Inflammatory macrophage treated with lipopolysaccharide for 1 hour (primary cell): ENCODE measurements at regions not wholly inside any gene's neighbourhood (a gene's known extent, or its start where the extent isn't known, plus 50 kb on each side); places are given as distances from the start of the nearest gene placed in this dataset.

Experiments
- DNase-seq, 2 donors: peaks; one replicate each; pipeline ENCODE4 v3.0.0-alpha.2; 2020 to 2022

DNA sequence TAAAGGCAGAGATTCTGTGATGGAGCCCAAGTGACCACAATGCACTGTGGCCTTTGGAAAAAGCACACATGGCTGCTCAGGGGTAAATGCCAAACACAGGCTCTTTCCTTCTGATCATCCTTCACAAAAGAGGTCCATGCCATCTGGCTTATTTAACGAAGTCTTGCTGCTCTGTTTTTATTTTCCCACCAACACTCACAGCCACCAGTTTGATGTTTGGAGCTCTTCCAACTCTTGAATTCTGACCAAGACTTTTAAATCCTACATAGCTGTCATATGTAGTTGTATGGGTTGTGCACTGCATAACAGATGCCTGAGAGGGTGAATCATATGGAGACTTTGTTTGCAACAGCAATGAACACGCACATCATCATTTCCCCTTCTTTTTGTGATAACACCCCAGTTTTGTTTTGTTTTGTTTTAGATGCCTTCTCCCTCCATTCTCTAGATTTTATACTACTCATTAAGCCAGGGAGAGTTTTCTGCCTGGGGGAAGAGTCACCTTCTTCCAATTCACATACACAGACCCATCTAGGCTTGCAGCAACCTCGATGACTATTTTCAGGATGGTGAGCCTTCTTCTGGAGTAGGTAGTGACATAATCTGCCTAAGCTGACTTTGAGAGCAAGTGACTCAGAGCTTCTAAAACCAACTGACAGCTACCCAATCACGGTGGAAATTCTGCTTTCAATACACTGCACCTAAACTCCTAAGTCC, 145.2 kb upstream of the WSCD2 start:
- no peak for DNase-seq

DNA sequence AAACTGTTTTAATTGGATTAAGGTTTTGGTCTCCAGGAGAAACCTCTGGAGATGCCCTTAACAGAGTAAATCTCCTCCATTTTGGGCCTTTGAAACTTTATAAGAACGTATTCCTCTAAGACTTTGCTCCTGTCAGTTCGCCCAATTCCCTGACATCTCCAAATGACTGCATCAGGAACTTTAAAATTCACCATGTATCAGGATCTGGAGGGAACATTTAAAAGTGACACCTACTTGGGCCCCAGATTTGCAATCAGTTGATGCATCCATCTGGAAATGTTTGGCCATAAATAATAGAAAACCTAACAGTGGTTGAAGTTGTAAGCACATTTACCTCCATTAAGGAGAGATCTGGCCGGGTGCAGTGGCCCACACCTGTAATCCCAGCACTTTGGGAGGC, 144.1 kb upstream of the WSCD2 start:
- no peak for DNase-seq

DNA sequence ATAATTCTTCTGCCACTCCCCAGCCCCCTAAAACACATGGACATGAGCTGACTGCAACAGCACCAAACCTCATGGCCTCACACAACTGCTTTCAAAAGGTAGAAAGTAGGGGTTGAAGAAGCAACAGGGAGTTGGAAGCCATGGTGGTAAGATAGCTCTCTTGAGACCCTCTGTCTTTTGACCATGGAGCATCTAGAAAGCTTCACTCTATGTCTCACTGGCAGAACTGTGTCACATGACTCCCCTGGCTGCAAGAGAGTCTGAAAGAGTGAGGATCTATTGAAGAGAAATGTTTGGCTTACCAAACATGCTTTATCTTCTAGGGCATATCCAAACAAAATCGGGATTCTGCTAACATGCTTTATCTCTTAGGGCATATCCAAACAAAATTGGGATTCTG, 142.9 kb upstream of the WSCD2 start:
- DNase-seq = no peak

DNA sequence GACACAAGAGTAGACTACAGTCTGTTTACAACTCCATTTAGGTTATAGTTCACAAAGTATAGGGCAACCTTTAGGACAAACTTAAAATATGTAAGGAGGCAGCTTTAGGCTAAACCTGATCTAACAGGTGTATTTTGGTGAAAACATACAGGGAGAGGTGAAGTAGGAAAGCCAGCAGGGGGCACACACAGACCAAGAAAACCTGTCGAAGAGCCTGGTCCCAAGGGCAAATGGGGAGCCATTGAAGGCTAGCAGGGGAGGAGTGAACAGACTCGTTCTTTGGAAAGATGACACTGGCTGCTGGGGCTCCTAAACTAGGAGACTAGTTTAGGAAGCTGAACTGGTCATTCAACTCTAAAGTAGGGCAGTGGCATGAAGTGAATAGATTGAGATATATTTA, 138.8 kb upstream of the WSCD2 start:
- DNase-seq = peak in 1 of 2 donors; percentile 46

DNA sequence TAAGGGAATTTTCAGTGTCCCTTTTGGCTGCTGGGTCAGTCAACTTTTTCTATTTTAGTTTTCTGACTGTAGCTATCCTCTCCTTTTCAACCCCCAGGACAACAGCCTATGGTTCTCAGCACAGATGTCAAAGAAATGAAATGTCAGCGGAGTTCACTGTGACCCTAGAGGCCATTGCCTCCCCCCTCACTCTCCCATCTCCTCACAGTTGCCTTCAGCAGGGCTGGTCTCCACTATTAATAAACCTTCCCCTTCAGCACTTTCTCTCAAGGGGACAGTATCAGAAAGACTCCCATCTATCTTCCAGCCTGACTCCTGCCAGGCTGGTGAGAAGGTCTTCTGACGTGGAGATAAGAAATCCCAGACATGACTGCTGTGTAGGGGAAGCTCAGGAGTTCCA, 137.1 kb upstream of the WSCD2 start:
- DNase-seq = no peak

DNA sequence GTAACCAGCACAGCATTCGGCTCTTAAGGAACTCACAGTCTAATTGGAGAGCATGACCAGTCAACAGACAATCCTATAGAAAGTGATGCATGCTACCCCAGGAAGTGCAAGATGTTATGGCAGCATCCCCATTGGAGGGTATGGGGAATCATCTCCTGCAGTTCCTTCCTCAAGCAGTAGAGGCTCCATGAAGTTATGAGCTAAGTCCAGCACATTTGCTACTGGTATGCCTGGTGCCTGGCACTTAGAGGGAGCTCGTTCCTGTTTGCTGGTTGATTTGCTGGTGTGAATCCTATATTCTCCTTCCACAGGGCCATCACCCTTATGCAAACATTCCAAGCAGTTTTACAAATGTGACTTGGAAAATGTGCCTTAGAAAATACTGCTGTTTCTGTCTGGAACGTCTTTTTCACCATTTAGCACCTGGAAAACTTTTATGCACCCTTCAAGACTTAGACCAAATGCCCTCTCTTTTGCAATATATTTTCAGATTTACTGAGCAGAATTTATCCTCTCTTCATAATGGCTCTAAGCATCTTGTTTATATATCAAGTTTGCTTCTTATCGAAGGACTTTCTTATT, 136.1 kb upstream of the WSCD2 start:
- DNase-seq = peak; percentile 20 to 47

DNA sequence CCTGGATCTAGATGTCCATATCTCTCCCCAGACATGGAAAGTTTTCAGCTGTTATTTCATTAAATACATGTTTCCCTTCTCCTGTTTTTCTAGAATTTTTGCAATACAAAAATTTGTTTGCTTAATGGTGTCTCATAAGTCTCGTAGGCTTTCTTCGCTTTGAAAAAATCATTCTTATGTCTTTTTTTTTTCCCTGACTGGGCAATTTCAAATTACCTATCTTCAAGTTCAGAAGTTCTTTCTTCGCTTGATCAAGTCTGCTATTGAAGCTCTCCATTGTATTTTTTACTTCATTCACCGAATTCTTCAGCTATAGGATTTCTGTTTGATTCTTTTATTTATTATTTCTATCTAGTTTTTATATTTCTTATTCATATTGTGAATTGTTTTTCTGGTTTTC, 130.2 kb upstream of the WSCD2 start:
- DNase-seq = no peak

DNA sequence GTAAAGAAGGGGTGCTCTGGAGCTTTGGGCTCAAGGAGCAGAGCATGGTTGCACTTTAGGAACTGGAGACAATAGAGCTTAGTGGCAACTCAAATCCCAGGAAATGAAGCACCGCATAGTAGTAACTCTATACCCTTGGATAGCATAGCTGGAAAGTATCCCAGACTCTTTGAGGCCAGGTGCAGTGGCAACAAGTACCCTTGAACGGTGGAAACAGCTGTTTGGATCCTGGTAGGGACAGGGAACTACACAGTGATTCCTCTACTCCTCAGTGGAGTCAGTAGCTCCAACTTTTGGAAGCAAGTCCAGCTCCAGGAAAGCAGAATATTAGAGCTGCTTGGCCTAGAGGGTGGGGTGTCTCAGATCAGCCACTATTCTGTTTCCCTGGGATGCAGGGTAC, 129.0 kb upstream of the WSCD2 start:
- DNase-seq = no peak

DNA sequence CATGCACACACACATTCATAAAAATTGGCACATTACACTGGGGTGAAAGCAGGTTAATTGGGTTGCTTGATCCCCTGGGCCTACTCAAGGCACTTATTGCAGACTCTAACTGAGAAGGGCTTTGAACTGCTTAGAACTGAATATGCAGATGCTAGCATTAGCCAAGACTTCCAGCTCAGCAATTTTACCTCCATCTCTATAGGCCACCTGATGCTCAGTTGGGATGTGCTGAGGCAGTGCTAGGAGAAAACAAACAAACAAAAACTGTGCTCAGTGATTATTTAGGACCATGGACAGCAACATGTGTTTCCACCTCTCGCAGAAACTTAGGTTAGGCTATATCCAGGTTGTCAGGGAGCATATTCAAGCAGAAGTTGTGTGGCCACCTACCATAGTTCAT, 124.8 kb upstream of the WSCD2 start:
- no peak for DNase-seq

DNA sequence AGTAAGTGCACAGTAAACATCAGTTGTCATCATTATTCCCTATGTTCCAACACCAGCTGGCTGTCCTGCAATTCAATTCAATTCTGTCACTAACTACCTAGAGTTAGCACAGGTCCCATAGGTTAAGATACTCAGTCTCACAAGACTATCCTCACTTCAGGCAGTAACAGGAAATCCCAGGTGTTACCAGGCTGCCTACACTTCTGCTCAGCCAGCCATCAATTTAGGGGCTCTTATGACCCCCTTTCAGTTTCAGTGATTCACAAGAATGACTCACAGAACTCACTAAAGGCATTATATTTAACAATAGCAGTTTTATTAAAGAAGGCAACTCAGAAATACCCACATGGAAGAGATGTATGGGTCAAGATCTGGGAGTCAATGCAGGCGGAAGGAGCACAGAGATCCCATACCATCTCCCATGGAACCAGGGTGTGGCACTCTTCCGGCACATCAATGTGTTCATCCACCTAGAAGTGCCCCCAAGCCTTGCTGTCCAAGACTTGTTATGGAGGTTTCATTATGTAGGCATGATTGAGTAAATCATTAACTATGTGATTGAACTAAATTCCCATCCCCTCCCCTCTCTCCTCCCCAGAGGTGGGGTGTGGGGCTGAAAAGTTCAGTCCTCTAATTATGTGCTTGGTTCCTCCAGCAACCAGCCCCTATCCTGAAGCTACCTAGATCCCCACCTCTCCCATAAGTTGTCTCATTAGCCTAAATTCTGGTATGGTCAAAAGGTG, 120.8 kb upstream of the WSCD2 start:
- no peak for DNase-seq

DNA sequence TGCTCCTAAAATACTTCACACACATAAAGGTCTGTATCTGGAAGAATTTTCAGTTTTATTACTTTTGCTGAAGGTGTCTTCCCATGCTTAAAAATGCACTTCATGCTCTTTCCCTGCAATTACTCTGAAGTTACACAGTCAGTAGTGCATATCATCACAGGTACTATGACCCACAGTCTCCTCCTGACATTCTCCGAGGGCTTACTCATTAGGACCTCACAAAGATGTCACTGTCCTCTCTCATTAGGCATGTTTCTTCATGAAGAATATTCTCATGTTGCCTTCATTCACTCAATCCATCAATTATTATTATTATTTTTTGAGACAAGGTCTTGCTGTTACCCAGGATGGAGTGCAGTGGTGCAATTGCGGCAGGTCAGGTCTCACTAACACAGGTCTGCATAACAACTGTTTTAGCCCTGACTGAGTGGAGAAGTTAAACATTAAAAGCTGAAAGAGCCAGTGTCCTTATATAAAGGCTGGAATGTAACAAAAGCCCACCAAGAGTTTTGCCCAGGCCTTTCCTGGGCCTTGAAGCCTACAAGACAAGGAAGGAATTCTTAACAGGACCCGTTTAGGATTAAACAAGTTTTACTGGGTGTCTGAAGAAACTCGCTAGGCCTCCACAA, 119.5 kb upstream of the WSCD2 start:
- DNase-seq = no peak

DNA sequence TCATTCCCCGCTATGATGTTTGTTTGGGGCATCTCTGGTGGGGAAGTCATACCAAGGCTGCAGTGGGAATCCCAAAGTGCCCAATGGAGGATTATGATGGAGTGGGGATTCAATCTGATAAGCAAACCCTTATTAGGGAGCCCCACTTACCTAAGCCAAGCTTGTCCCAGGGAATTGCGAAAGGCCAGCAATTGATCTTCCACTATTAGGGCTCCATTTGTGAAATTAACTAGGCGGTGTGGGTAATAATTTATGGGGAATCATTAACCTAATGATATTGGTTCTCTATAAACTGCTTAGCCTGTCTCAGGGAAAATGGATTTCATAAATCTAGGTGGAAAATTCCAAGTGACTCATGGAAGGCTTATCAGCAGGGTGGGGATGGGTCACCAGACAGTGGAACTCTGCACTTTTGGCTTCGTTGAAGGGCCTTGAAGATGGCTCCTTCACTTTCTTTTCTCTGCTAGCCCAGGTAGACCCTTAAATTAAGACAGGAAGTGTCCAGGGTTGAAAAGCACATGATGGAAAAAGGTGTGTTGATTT, 113.0 kb upstream of the WSCD2 start:
- DNase-seq = no peak

DNA sequence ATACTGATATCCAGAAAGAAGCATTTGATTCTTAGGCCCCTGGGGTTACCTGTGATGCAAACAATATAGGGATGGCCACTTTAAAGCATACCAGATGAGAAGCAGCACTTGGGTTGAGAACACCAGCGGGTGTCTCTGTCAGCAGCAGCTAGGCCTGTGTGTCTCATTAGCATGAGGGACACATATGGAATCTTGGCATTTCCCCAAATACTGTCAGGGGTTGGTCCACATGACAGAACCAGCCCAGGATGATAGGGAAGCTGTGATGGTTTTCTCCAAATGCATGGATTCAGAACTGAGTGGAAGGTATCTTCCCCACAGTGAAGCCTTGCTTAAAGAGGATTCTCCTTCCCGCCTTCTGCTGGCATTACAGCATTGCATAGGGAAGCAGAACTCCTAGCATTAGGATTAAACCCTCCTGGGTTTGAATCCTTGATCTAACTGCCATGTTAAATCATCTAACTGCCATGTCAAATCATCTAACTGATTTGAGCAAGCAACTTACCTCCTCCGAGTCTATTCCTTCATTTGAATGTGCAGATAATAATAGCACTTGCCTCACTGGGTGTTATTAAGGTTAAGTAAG, 111.5 kb upstream of the WSCD2 start:
- DNase-seq = no peak

DNA sequence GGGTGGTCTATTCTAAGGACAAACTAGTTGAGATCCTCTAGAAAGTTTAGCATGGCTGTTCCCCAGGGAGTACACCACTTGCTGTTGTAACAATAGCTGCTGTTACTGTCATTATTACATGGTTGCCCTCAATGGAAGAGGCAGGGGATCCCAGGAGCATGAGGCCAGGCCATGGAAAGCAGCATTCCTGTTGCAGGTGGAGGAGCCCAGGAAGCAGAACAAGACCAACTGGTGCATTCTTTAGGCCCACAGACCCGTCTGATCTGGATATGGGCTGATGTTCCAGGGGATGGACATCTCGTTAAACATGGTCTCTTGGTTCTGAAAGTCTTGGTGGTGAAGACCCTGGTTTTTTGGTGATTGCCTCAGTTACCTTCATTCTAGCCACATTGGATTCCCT, 109.2 kb upstream of the WSCD2 start:
- DNase-seq = no peak

DNA sequence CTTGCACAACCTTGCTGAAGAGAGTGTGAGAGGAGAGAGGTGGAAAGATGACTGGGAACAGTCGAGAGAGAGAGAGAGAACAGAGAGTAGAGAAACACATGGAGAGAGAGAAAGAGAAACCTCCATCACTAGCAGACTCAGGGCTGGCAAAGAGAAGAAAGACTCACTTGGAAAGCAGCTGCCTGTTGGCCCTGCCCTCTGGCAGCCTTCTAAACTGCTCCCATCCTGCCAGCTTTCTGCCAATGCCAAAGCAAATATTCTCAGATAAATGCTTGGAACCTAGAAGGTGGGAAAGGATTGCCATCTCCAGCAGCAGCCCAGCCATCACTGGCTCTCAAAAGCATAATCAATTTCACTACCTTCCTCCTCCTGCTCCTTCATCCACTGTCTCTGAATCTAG, 107.9 kb upstream of the WSCD2 start:
- DNase-seq = no peak

DNA sequence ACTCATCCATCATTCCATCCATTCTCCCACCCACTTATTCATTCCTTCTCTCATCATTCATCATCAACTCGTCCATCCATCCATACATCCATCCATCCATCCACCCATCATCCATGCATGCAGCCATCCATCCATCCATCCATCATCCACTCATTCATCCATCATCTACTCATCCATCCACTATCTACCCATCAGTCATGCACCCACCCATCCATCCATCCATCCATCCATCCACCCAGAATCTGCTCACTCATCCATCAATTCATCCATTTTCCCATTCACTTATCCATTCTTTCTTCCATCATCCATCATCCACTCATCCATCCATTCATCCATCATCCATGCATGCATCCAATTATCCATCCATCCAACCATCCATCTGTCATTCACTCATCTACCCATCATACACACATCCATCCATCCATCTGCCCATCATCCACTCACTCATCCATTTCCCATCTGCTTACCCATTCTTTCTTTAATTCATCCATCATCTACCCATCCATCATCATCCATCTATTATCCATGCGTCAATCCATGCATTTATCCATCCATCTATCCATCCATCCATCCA, 107.1 kb upstream of the WSCD2 start:
- no peak for DNase-seq

DNA sequence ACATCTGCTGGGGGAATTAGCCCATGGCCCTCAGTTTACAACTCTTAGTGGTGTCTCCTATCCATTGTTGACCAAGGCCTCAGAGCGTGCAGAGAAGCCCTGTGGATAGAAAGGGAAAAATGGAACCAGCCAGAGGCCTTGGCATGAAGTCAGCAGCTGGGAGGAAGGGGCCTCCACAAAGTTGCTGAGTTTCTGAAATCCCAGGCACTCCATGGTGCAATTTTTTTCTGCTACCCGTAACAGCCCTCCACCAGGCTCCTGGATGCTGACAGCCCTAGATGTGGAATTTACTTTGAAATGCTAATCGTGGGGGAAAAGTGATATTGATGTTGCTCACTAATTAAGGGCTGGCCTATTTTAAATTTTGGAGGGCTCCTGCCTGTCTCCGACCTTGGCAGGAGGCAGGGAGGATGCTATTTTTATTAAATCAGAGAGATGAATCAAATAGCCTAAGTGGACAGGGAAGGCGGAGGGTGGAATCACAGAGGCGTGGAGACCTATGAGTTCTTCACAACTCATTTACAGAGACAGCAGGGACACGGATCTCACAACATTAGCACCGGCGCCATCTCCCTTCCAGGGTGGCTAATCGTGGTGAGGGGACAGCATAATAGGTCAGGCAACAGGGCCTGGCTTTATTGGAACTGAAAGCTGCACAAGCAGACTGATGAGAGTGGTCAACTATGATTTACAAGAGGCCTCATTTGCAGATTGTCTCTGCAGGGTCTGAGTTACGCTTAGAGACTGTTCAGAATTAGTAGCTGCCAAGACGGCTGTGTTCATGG, 99.8 kb upstream of the WSCD2 start:
- no peak for DNase-seq

DNA sequence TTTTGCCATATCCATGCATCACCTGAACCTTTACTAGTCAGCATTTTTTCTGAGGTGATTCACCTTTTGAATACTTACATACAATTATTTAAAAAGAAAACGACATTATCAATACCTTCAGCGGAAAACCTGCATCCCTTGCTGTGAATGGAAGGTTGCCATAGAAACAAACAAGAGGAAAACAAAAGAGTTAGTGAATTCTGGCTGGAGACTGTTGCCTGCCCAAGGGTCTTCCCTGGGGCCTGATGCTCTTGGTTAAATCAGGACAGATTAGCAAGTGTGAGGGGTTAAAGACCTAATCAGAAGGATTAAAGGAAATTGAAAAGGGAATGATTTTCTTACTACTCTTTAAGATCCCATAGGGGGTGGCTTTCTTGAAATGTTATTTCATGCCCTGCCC, 96.0 kb upstream of the WSCD2 start:
- no peak for DNase-seq

DNA sequence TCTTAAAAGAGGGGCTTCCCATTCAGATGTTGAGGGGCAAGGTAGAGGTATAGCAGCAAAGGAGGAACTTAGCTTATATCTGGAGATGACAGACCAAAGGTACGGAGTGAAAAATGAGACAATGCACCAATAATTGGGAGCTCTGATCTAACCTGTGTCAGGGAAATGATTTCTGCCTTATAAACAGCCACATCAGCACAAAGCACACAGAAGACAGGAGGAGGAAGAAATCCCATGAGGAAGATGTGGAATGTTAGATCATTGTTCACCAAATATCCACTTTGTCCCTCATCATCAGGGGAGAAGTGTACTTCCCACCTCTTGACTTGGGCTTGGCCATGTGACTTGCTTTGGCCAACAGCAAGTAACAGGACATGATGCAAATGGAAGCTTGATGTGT, 93.7 kb upstream of the WSCD2 start:
- no peak for DNase-seq

DNA sequence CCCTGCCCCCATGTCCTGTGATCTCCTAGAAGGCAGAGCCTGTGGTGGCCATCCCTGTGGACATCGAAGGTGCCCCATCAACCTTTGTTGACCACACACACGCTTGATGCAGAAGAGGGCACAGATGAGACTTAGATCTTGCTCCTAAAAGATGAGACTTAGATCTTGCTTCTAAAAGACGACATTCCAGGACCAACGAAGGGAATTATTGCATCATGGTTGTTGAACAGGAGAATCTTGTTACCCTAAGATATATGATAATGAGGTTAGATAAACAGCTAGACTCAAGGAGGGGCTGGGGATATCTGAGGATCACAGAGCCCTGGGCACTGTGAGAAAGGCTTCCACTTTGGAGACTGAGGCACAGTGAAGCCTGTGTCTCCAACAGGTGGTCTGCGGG, 91.1 kb upstream of the WSCD2 start:
- DNase-seq = no peak

DNA sequence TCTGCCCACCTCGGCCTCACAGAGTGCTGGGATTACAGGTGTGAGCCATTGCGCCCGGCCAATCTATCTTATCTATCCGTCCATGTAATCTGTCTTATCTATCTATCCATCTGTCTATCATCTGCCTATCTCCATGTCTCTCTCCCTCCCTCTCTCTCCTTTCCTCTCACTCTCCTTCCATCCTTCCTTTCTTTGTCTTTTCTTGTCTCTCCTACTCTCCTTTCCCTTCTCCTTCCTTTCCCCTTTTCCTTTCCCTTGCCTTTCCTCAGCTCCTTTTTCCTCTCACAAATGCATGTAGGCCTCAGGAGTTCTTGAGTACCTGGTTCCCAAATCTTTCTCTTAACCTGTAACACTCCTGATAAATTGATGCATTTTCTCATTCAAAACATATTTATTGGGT, 89.3 kb upstream of the WSCD2 start:
- DNase-seq = no peak

DNA sequence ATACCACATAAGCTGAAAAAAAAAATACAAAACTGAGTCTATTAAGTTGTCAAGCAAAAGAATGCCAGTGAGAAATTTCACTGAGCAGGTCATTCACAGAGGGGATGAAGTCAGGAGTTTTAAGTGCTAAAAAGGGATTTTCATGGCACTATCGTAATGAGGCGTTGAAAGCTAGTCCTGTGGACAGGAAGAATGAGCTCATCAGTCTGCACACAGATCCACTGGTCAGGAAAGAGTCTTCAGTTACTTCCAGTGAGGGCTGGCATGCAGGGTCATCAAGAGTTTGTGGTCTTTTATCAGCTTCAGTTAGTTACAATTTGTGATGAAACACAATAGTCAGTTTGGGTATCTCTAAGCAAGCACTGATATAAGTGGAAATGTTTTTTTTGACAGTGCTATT, 88.1 kb upstream of the WSCD2 start:
- DNase-seq = no peak
